Stromal cell of bone marrow (primary cell): ENCODE measurements at regions not wholly inside any gene's neighbourhood (a gene's known extent, or its start where the extent isn't known, plus 50 kb on each side); places are given as distances from the start of the nearest gene placed in this dataset.
"Not testable (repeated sequence)": the region's sequence is repeated elsewhere in the genome, so short reads cannot be mapped to it uniquely, and the experiment has no call there.

Experiments
- DNase-seq: peaks from one replicate; pipeline ENCODE4 v3.0.0-alpha.2; 2012; ENCODE audit warnings: low read depth

- DNase-seq, result no peak
These were observed 344.7 kb upstream of the TNC start for GRCh38 chr9:115462623-115463022.

DNA sequence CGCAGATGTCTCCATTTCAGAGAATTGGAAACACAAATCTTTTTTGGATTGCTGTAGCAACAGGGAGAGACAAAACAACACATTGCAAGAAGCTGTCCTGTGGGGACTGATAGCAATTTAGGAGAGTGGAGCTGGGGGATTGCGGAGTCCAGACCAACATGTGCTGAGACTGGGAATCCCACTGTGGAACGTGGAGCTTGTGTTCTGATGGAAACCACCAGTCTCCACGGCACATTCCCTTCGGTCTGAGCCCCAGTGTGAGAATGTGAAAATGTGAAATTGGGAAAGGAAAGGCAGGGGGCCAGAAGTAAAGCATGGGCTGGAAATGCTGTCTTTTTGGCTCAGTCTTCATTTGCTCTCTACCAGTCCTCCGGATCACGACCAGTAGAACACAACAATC lies 348.8 kb upstream of the TNC start:
- DNase-seq, result no peak

DNA sequence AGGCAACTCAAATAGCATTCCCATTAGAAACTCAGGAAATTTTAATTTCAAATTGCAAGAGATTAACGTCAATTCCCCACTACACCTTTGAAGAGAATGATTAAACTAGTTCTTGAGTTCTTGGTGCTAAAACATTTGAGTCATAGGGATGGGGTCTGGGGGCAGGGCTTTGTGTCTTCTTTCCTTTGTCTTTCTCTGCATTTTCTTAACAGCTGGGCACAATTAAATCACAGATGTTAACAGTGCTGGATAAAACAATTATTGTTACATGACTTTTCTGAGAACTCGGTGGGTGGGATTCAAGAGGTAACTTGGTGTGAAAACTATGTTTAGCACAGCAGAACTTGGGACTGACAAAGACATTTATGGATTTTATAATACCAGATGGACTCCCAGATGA lies 351.9 kb upstream of the TNC start:
- no peak for DNase-seq

DNA sequence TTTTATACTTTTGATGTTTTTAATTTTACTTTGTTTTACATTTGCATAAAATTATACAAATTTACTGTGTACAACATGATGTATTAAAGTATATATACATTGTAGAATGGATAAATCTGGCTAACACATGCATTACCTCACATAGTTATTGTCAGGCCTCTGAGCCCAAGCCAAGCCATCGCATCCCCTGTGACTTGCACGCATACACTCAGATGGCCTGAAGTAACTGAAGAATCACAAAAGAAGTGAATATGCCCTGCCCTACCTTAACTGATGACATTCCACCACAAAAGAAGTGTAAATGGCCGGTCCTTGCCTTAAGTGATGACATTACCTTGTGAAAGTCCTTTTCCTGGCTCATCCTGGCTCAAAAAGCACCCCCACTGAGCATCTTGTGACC lies 355.1 kb upstream of the TNC start:
- not testable (repeated sequence) for DNase-seq

DNA sequence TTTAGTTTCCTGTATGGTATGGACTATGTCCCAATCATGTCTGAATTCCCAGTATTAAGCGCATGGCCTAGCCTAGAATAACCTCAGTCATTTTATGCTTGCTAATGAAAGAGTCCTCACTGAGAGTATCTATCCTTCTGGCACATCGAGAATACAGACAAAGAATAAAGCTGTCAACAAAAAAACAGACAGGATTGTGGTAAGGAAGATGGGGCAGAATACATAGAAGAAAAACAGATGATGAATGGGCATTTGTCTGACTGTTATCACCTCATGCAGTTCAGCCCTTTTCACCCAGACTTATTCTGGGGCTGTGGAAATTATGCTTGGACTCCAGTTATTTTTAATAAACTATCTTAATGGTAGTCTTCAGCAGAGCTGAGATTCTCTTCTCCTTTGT lies 363.8 kb upstream of the TNC start:
- DNase-seq, result no peak

- DNase-seq, result no peak
These were observed 364.8 kb upstream of the TNC start for GRCh38 chr9:115482747-115483146.

DNA sequence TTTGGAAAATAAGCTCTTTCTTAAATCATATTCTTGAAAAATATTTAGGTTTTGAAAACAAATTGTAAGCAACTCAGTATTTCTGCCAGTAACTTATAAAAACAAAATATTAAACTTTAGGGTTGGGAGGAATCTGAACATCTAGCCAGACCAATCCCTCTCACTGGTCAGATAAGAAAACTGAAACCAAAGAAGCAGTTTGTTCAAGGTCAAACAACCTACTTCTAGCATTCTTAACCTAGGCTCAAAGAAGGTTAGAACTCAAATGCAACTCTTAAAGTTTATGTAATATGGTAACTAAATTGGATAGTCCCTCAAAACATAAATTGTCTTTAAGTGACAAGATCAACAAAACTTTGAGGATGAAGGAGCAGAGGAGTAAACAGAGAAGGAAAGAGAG lies 374.9 kb upstream of the TNC start:
- no peak for DNase-seq

- peak; percentile 6 for DNase-seq
These were observed 376.4 kb upstream of the TNC start for GRCh38 chr9:115494393-115494792.

DNA sequence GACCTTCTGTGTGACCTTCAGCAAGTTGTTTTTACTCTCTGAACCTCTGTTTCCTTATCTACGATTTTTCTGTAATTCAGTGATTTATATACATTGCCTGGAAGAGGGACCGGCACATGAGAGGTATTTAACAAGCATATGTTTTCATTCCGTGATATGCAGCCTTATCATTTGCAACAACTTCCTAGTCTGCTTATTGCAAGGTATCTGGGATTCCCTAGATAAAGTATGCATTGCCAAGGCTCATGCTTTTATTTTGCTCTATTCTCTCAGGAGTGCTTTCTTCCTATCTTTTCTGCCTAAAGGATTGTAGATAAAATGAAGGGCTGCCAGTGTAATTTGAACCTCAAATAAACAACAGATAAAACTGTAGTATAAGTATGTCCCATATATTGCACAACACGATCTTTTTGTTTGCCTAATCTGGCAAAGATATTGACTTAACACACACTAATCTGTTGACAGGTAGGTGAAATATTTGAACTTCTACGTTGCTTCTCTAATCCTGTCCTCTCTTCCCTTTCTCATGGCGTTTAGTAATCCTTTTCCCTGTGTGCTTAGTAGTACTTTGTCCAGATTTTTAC lies 377.2 kb upstream of the TNC start:
- DNase-seq, result no peak

DNA sequence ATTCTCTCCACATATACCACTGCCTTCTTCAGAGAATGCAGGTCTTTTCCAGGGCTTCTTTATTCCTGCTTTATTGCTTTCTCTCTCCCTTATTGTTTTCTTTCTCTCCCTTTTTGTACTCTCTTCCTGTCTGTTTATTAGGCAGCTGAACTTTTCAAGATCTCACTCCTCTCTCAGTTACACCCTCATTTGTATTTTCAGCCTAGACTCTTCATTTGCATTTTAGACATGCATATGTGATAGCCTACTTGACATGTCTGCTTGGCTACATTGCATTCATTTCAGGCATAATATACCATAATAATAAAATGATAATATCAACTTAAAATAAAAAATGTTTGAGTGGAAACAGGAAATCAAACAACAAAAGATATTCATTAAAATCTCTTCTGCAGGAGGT lies 377.9 kb upstream of the TNC start:
- no peak for DNase-seq

GRCh38 chr9:115498303-115498702 lies 380.3 kb upstream of the TNC start:
- DNase-seq, result no peak

GRCh38 chr9:115507148-115507547 lies 389.2 kb upstream of the TNC start:
- DNase-seq, result no peak

DNA sequence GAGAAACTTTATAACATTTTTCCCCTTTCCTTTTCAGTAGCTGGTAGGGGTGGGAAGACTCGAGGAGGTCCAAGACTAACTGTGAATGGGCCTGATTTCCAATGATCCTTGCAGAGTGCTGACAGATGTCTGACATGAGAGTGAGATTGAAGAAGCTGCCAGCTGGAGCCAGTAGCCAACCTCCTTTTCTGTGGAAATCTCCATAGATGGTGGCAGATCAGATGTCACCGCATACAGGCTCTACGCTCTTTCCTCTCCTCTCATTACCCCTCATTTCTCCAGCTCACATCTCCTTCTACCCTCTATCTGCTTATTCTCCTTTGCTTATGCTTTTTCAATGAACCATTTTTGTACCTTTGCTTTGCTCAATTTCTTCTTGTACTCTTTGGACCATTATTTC lies 395.2 kb upstream of the TNC start:
- no peak for DNase-seq

DNA sequence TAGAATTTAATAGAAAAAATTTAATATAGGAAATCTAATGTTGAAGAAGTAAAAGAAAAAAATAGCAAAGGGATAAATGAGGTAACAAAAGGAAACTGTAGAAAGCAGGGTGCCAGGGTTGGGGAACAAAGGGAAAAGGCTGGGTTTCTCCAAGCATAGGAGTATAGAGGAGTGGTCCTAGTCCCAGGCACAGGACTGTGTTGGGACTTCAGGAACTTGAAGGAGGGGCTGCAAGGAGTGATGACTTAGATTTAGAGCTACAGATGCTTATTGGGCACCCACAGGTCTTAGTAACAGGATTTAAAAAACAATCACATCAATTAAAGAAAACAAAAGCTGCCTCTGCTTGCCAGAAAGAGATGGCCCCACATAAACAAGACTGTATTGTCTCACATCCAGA lies 396.5 kb upstream of the TNC start:
- DNase-seq, result no peak

GRCh38 chr9:115517335-115518075 lies 399.5 kb upstream of the TNC start:
- DNase-seq, result peak; percentile 76

DNA sequence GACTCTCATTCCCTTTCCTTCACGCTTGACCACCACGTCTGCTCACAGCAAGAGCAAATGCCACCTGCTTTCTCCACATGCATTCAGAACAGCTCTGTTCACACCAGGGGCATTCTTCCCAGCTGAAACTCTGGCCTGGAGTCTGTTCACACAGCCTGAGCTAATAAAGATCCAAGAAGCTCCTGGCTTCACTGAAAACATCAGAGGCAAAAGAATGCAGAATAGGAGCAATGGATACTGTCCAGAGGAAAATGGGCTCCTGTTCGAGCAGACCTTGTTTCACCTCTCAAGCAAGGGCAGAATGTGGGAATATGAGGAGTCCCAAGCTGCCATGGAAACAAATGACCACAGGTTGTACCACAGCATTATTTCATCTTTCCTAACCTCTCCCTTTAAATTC lies 402.7 kb upstream of the TNC start:
- no peak for DNase-seq

DNA sequence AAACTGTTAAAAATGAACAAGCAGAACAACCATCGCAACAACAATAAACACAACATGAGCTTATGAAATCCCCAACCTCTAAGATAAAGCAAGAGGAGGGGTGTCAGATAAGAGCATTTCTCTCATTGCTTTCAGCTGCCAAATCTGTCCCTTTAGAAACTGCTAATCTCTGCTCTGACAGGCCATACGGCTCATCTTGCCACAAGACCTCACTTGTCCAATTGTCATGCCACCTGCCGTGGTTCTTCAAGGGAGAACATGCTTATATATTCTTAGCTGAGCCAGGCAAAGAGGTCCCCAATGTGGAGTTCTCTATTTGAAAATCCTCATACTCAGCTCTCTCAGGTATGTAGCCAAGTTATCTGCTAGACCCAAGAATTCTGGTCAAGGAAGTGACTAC lies 405.0 kb upstream of the TNC start:
- DNase-seq, result no peak

- DNase-seq, result peak; percentile 65
These were observed 406.6 kb upstream of the TNC start for GRCh38 chr9:115524453-115525059.

- no peak for DNase-seq
These were observed 407.4 kb upstream of the TNC start for GRCh38 chr9:115525111-115526058.

- DNase-seq, result peak; percentile 95
These were observed 413.6 kb upstream of the TNC start for GRCh38 chr9:115531410-115532125.

- DNase-seq, result no peak
These were observed 415.6 kb upstream of the TNC start for GRCh38 chr9:115533511-115533910.

- DNase-seq, result no peak
These were observed 422.1 kb upstream of the TNC start for GRCh38 chr9:115540091-115540490.
